ENCODE measurements at regions not wholly inside any gene's neighbourhood (a gene's known extent, or its start where the extent isn't known, plus 50 kb on each side); places are given as distances from the start of the nearest gene placed in this dataset.
A peak's percentile ranks its signal among the peaks of the same experiment; 100 is the strongest.

- peaks cover 12% of the 10 kb centered on the region for H3K4me1 ChIP-seq (ENCODE audit: insufficient read depth, low read length)
- H3K9me3 ChIP-seq (ENCODE audit: low read length) = 0 out of 2 replicates have a peak, but pooled peaks cover 5% of the 10 kb centered on the region
- FAIRE-seq = no peak
- H3K9ac ChIP-seq (ENCODE audit: insufficient read depth, low read depth, low read length) = no peak overlapping the region
- no peaks in the 10 kb centered on the region for H3K36me3 ChIP-seq (replicated peaks in 1 of 2; ENCODE audit: control insufficient read depth in 1 of 2, insufficient read depth in 2 of 2, low read length in 2 of 2)
- no peaks in the 10 kb centered on the region for H4K20me1 ChIP-seq (ENCODE audit: insufficient read depth, low read length)
- H3K79me2 ChIP-seq (ENCODE audit: insufficient read depth, low read length) = no peaks in the 10 kb centered on the region
- no peak overlapping the region for H3K4me2 ChIP-seq (ENCODE audit: low read depth, low read length)
- H3K27me3 ChIP-seq (ENCODE audit: control insufficient read depth in 1 of 2, insufficient read depth in 2 of 2, low read length in 2 of 2) = peaks cover 0 to 7% of the 10 kb centered on the region in 2 experiments; a peak in 2 of 5 replicates
- in situ Hi-C loops (cut with HindIII; ENCODE audit: extremely low pct_ligation_motif_present, low pct_unique_long_range_greater_than_20kb) (no loop called here), intact Hi-C loops (cut with micrococcal nuclease; ENCODE audit: unreplicated experiment) (no loop called here)
- no peak overlapping the region for H2AFZ ChIP-seq (ENCODE audit: low read length)
- BruUV-seq (replicated peaks) = no TSS peak
- no peak for DNase-seq (ENCODE audit: low spot score)
- 20% methylated on average over 6 of the region's 7 CpGs for WGBS (ENCODE audit: low lambda C conversion rate)
- ChIA-PET POLR2A (no interaction called here), CTCF (ENCODE audit: low intra/inter-chr PET ratio, low total read pairs) (no interaction called here)
- no peak overlapping the region for H3K4me3 ChIP-seq (replicated peaks in 1 of 3; ENCODE audit: insufficient read depth in 1 of 3, low read depth in 2 of 3, low read length in 3 of 3)
- TF ChIP-seq, protein P1, sequence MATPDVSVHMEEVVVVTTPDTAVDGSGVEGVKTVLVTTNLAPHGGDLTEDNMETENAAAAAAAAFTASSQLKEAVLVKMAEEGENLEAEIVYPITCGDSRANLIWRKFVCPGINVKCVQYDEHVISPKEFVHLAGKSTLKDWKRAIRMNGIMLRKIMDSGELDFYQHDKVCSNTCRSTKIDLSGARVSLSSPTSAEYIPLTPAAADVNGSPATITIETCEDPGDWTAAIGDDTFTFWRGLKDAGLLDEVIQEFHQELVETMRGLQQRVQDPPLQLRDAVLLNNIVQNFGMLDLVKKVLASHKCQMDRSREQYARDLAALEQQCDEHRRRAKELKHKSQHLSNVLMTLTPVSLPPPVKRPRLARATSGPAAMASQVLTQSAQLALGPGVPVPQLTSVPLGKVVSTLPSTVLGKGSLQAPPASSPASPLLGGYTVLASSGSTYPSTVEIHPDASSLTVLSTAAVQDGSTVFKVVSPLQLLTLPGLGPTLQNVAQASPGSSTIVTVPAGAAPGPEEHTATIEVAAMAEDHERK (CRISPR knock-in tag; IDR thresholded peaks at IDR 0.05; ENCODE audit: low read depth) = no peak
- no peak for TF ChIP-seq NBN (conservative IDR thresholded peaks at IDR 0.05)
- TF ChIP-seq ZFP36 (IDR thresholded peaks at IDR 0.05; ENCODE audit: borderline replicate concordance, low read depth, low read length, partially characterized antibody) = no peak
- TF ChIP-seq BRCA1 (CRISPR knock-in tag; IDR thresholded peaks at IDR 0.05) = no peak
- TF ChIP-seq ZNF567 (CRISPR knock-in tag; IDR thresholded peaks at IDR 0.05; ENCODE audit: borderline replicate concordance) = no peak
- no peak for TF ChIP-seq GLI4 (CRISPR knock-in tag; IDR thresholded peaks at IDR 0.05; ENCODE audit: borderline replicate concordance)
- peak; percentile 96 for TF ChIP-seq CREB1 (IDR thresholded peaks at IDR 0.05)
- no peak for TF ChIP-seq CREB1 (CRISPR knock-in tag; IDR thresholded peaks at IDR 0.05)
- peak; percentile 91 for TF ChIP-seq ATF7 (IDR thresholded peaks at IDR 0.05)
- TF ChIP-seq ATF7 (CRISPR knock-in tag; IDR thresholded peaks at IDR 0.05) = no peak
- TF ChIP-seq ZNF614 (CRISPR knock-in tag; IDR thresholded peaks at IDR 0.05; ENCODE audit: borderline replicate concordance) = no peak
- no peak for TF ChIP-seq ZNF572 (CRISPR knock-in tag; IDR thresholded peaks at IDR 0.05)
- no peak for TF ChIP-seq ZNF17 (CRISPR knock-in tag; IDR thresholded peaks at IDR 0.05)
- TF ChIP-seq ZNF225 (CRISPR knock-in tag; IDR thresholded peaks at IDR 0.05) = no peak
- TF ChIP-seq MEIS1 (CRISPR knock-in tag; IDR thresholded peaks at IDR 0.05; ENCODE audit: borderline replicate concordance) = no peak
- TF ChIP-seq ZNF691 (CRISPR knock-in tag; IDR thresholded peaks at IDR 0.05; ENCODE audit: borderline replicate concordance, low read depth) = no peak
- TF ChIP-seq CHD4 (IDR thresholded peaks at IDR 0.05; ENCODE audit: borderline replicate concordance, low read length) = no peak
- H3K27ac ChIP-seq (ENCODE audit: extremely low read length, insufficient read depth, low read length) = no peak overlapping the region
- ATAC-seq = no peak
Measured at GRCh38 chr22:49505337-49506009, 322.2 kb downstream of the BRD1 start.

Measured in HepG2 (cell line).